ENCODE measurements at regions not wholly inside any gene's neighbourhood (a gene's known extent, or its start where the extent isn't known, plus 50 kb on each side); places are given as distances from the start of the nearest gene placed in this dataset.

GRCh38 chr4:144872508-144873225 is 225.3 kb downstream of the ANAPC10 start:
- Histone ChIP-seq H2BK20ac (ENCODE audit: low read length) (no peak overlapping the region), H3K27ac (ENCODE audit: low read depth, low read length) (no peak overlapping the region), H4K5ac (ENCODE audit: insufficient read length, low read depth, low read length) (no peak overlapping the region), H2BK5ac (ENCODE audit: low read depth, low read length) (no peak overlapping the region), H3K27me3 (replicated peaks in 1 of 4; ENCODE audit: control insufficient read depth in 3 of 4, extremely low read depth in 1 of 4, insufficient read depth in 3 of 4, low read length in 3 of 4) (no peaks in the 10 kb centered on the region), H3K4ac (replicated peaks; ENCODE audit: insufficient read length, low read depth, low read length) (no peak overlapping the region), H2BK15ac (ENCODE audit: low read length) (no peak overlapping the region), H3K9ac (replicated peaks in 1 of 4; ENCODE audit: extremely low read depth in 1 of 4, low read depth in 3 of 4, low read length in 3 of 4) (no peak overlapping the region), H3K79me1 (ENCODE audit: low read depth, low read length) (no peaks in the 10 kb centered on the region), H3K4me2 (ENCODE audit: insufficient read depth in 1 of 2, low read depth in 2 of 2, low read length in 2 of 2) (no peak overlapping the region), H2AK5ac (ENCODE audit: low read depth, low read length) (no peak overlapping the region), H3K4me3 (ENCODE audit: extremely low read depth in 1 of 4, insufficient read depth in 2 of 4, low read depth in 3 of 4, low read length in 4 of 4) (no peak overlapping the region), H3K23me2 (ENCODE audit: low read depth, low read length) (no peaks in the 10 kb centered on the region), H4K91ac (replicated peaks; ENCODE audit: insufficient read length, low read length) (no peak overlapping the region), H3K23ac (ENCODE audit: insufficient read length) (no peak overlapping the region), H3K36me3 (ENCODE audit: control insufficient read depth in 2 of 4, insufficient read depth in 4 of 4, low read length in 3 of 4) (no peaks in the 10 kb centered on the region), H3K79me2 (ENCODE audit: control insufficient read depth in 1 of 2, insufficient read depth in 2 of 2, low read length in 2 of 2) (no peaks in the 10 kb centered on the region), H3K4me1 (replicated peaks in 1 of 4; ENCODE audit: control insufficient read depth in 3 of 4, insufficient read depth in 4 of 4, low read length in 3 of 4) (no peaks in the 10 kb centered on the region), H4K20me1 (replicated peaks in 1 of 2; ENCODE audit: control insufficient read depth in 1 of 2, insufficient read depth in 2 of 2, low read length in 2 of 2) (no peaks in the 10 kb centered on the region), H2BK12ac (ENCODE audit: low read depth, low read length) (no peak overlapping the region), H3K18ac (ENCODE audit: extremely low read depth, low read length) (no peak overlapping the region), H2BK120ac (replicated peaks; ENCODE audit: low read depth, low read length) (no peak overlapping the region), H3K14ac (ENCODE audit: insufficient read length) (no peak overlapping the region), H3K9me3 (ENCODE audit: insufficient read depth in 2 of 2, low read depth in 1 of 2, low read length in 1 of 2) (no peaks in the 10 kb centered on the region), H3K56ac (replicated peaks; ENCODE audit: insufficient read length, low read depth, low read length) (no peak overlapping the region), H2AFZ (ENCODE audit: low read length) (no peak overlapping the region), H4K8ac (ENCODE audit: extremely low read depth, insufficient read depth, low read length) (no peak overlapping the region)
- POLR2A ChIA-PET (ENCODE audit: partially characterized antibody) = no interaction called here
- CTCF ChIA-PET (ENCODE audit: partially characterized antibody) = interaction anchor here (0.9 kb wide), 1 partner anchor 16 kb away, joined by 4 read pairs; no protein-coding TSS in a partner anchor
- 88% methylated on average over 10 of the region's 10 CpGs; no CpG with 5 or more reads in 1 of the 2 experiments for WGBS, 2 experiments (ENCODE audit: extremely low coverage in 1 of 2, insufficient coverage in 1 of 2, insufficient read length in 1 of 2, insufficient replicate concordance in 2 of 2, low coverage in 1 of 2, low lambda C conversion rate in 2 of 2, missing lambda C conversion rate in 1 of 2)
- TF ChIP-seq KDM1A (IDR thresholded peaks at IDR 0.05; ENCODE audit: borderline replicate concordance, low read length) (no peak), SP1 (IDR thresholded peaks at IDR 0.05; ENCODE audit: low read depth, low read length) (no peak)
- FAIRE-seq (no peak), DNase-seq (ENCODE audit: low read depth in 1 of 2, low spot score in 2 of 2) (no peak)
